HCT116 (cell line): ENCODE measurements at regions not wholly inside any gene's neighbourhood (a gene's known extent, or its start where the extent isn't known, plus 50 kb on each side); places are given as distances from the start of the nearest gene placed in this dataset.

Experiments used
- ATAC-seq: fragments of 200-7000 bp; cut with Tn5 transposase; 2 replicates; pipeline ENCODE4 v1.9.1; 2020; ENCODE audit warnings: mild to moderate bottlenecking, moderate library complexity
- BruUV-seq: library from RNA; stranded (reverse); fragments of 400-500 nt; replicated peaks from 2 replicates; lab custom pipeline; 2021; lab: Mats Ljungman, UMichigan
- CTCF ChIA-PET: fragments of 300-600 bp; sonication (Branson Sonifier 250); formaldehyde crosslinking; loops from one replicate; lab custom pipeline; 2021; ENCODE audit warnings: antibody characterized with exemption; lab: Charles Lee
- POLR2A ChIA-PET: fragments of 300-600, 350-600 bp; sonication (Branson Sonifier 250); formaldehyde crosslinking; loops from one replicate; lab custom pipeline; 2021; ENCODE audit warnings: antibody characterized with exemption; lab: Charles Lee
- RAD21 ChIA-PET, 2 experiments: fragments of 300-600 bp; sonication (Branson Sonifier 250); formaldehyde crosslinking; loops; one replicate each; lab custom pipeline; 2023; ENCODE audit warnings: low total read pairs in 2 of 2; ENCODE audit not compliant: uncharacterized antibody in 2 of 2, unreplicated experiment in 2 of 2, low non-redundant PET in 1 of 2; lab: Charles Lee
- DNase-seq: peaks from one replicate; pipeline ENCODE4 v3.0.0-alpha.2; 2010; ENCODE audit warnings: low read depth, low spot score
- H2AFZ ChIP-seq: fragments of 200-600 bp; shearing (Covaris generic), sonication (generic); 2 replicates; pipeline ENCODE4 v1.6.1; 2017; ENCODE audit warnings: low read depth, mixed run types, mixed read lengths, antibody characterized with exemption, low read length; ENCODE audit not compliant: poor library complexity, severe bottlenecking
- H3K27ac ChIP-seq: 2 replicates; pipeline ENCODE4 v1.5.1; 2012; ENCODE audit warnings: low read depth, low read length
- H3K27me3 ChIP-seq: fragments of 200-600 bp; sonication (generic); 2 replicates; pipeline ENCODE4 v1.6.1; 2016; ENCODE audit warnings: mixed run types, low read length, mixed read lengths; ENCODE audit not compliant: insufficient read depth
- H3K36me3 ChIP-seq, 2 experiments: fragments of 200-500 bp in 1 of 2; fragments of 200-600 bp in 1 of 2; sonication (Bioruptor generic) in 1 of 2; sonication (generic) in 1 of 2; 2 replicates each; pipeline versions ENCODE4 v1.5.1 to v1.6.1; 2014 to 2016; ENCODE audit warnings: low read length in 2 of 2, inconsistent platforms in 1 of 2, mixed read lengths in 1 of 2, mixed run types in 1 of 2; ENCODE audit not compliant: insufficient read depth in 2 of 2, control insufficient read depth in 1 of 2
- H3K4me1 ChIP-seq, 2 experiments: fragments of 200-600 bp in 1 of 2; sonication (generic) in 1 of 2; 2 replicates each; pipeline versions ENCODE4 v1.5.1 to v1.6.1; 2012 to 2017; ENCODE audit warnings: low read length in 2 of 2, inconsistent platforms in 1 of 2, mild to moderate bottlenecking in 1 of 2, mixed read lengths in 1 of 2, mixed run types in 1 of 2, moderate library complexity in 1 of 2; ENCODE audit not compliant: insufficient read depth in 2 of 2, control insufficient read depth in 1 of 2
- H3K4me2 ChIP-seq: fragments of 200-600 bp; sonication (generic); 2 replicates; pipeline ENCODE4 v1.6.1; 2017; ENCODE audit warnings: mixed run types, low read length, mixed read lengths
- H3K4me3 ChIP-seq, 2 experiments: fragments of 200-600 bp in 1 of 2; sonication (generic) in 1 of 2; replicated peaks in 1 of 2; 2 replicates each; pipeline ENCODE4 v1.5.1; 2011 to 2016; ENCODE audit warnings: low read length in 2 of 2, control low read depth in 1 of 2, low read depth in 1 of 2, mild to moderate bottlenecking in 1 of 2, mixed read lengths in 1 of 2, mixed run types in 1 of 2
- H3K79me2 ChIP-seq: fragments of 200-600 bp; sonication (generic); 2 replicates; pipeline ENCODE4 v1.6.1; 2017; ENCODE audit warnings: mild to moderate bottlenecking, mixed run types, low read length, moderate library complexity, mixed read lengths; ENCODE audit not compliant: insufficient read depth
- H3K9ac ChIP-seq: fragments of 200-600 bp; sonication (generic); 2 replicates; pipeline ENCODE4 v1.6.1; 2016; ENCODE audit warnings: low read length, mixed read lengths
- H3K9me2 ChIP-seq: fragments of 200-600 bp; sonication (generic), shearing (Covaris generic); 2 replicates; pipeline ENCODE4 v1.6.1; 2017; ENCODE audit warnings: mixed run types, mild to moderate bottlenecking, moderate library complexity; ENCODE audit not compliant: insufficient read depth
- H3K9me3 ChIP-seq, 2 experiments: fragments of 200-500 bp in 1 of 2; fragments of 200-600 bp in 1 of 2; sonication (Bioruptor generic) in 1 of 2; sonication (generic) in 1 of 2; 2 replicates each; pipeline ENCODE4 v1.6.1; 2014 to 2017; ENCODE audit warnings: low read length in 2 of 2, mixed read lengths in 2 of 2, inconsistent platforms in 1 of 2, low read depth in 1 of 2, mild to moderate bottlenecking in 1 of 2, mixed run types in 1 of 2, moderate library complexity in 1 of 2; ENCODE audit not compliant: control insufficient read depth in 1 of 2, insufficient read depth in 1 of 2
- H4K20me1 ChIP-seq: fragments of 200-600 bp; sonication (generic), shearing (Covaris generic); 2 replicates; pipeline ENCODE4 v1.6.1; 2017; ENCODE audit warnings: mixed run types, mild to moderate bottlenecking, moderate library complexity; ENCODE audit not compliant: insufficient read depth
- ATF3 ChIP-seq: IDR thresholded peaks from 2 replicates; pipeline ENCODE4 v1.6.1; 2012
- CBX3 ChIP-seq: IDR thresholded peaks from 2 replicates; pipeline ENCODE4 v1.6.1; 2012; ENCODE audit warnings: low read depth
- CEBPB ChIP-seq: IDR thresholded peaks from 2 replicates; pipeline ENCODE4 v1.6.1; 2012; ENCODE audit warnings: low read depth
- EZH2 ChIP-seq: fragments of 200-600 bp; sonication (generic); IDR thresholded peaks from 2 replicates; pipeline ENCODE4 v1.6.1; 2017; ENCODE audit warnings: antibody characterized with exemption, mixed run types
- FOSL1 ChIP-seq: IDR thresholded peaks from 2 replicates; pipeline ENCODE4 v1.6.1; 2012; ENCODE audit warnings: low read depth
- REST ChIP-seq: IDR thresholded peaks from 2 replicates; pipeline ENCODE4 v1.6.1; 2012; ENCODE audit warnings: low read depth
- SP1 ChIP-seq: IDR thresholded peaks from 2 replicates; pipeline ENCODE4 v1.6.1; 2012; ENCODE audit warnings: low read depth
- SRF ChIP-seq: IDR thresholded peaks from 2 replicates; pipeline ENCODE4 v1.6.1; 2012; ENCODE audit warnings: low read depth
- YY1 ChIP-seq: IDR thresholded peaks from 2 replicates; pipeline ENCODE4 v1.6.1; 2011; ENCODE audit warnings: low read length, low read depth, moderate library complexity, mild to moderate bottlenecking; ENCODE audit not compliant: insufficient replicate concordance; ENCODE audit errors: extremely low read depth
- ZFX ChIP-seq: fragments of 450-650 bp; IDR thresholded peaks from 2 replicates; pipeline ENCODE4 v1.6.1; 2017
- ZNF274 ChIP-seq: fragments of 200-500 bp; sonication (Bioruptor generic); IDR thresholded peaks from 2 replicates; pipeline ENCODE4 v1.6.1; 2014; ENCODE audit warnings: mild to moderate bottlenecking, low read depth, low read length, inconsistent platforms
- intact Hi-C: fragments of 100-400 bp; cut with micrococcal nuclease; formaldehyde crosslinking; loops from 2 replicates; pipeline ENCODE4 v1.10.0; 2022

GRCh38 chr2:216571178-216571908, 61.9 kb upstream of the IGFBP2 start:
- Histone ChIP-seq H3K9me2 (no peaks in the 10 kb centered on the region), H3K27me3 (no peaks in the 10 kb centered on the region), H4K20me1 (no peaks in the 10 kb centered on the region), H3K4me2 (no peak overlapping the region), H3K9ac (no peak overlapping the region), H3K4me1 (peaks cover 8 to 20% of the 10 kb centered on the region in 2 experiments; a peak in 3 of 4 replicates), H3K79me2 (no peaks in the 10 kb centered on the region), H3K9me3 (no peaks in the 10 kb centered on the region), H2AFZ (no peak overlapping the region), H3K27ac (no peak overlapping the region), H3K4me3 (no peak overlapping the region), H3K36me3 (no peaks in the 10 kb centered on the region)
- TF ChIP-seq FOSL1 (no peak), SP1 (no peak), SRF (no peak), ZNF274 (no peak), EZH2 (no peak)
- BruUV-seq = no TSS peak
- intact Hi-C loops = no loop called here
- RAD21 ChIA-PET = no interaction called here
- CTCF ChIA-PET = no interaction called here
- no peak for ATAC-seq
- POLR2A ChIA-PET = no interaction called here
- DNase-seq = no peak

- no peak for ATAC-seq
- Histone ChIP-seq H3K4me2 (no peak overlapping the region), H3K27me3 (no peaks in the 10 kb centered on the region), H3K36me3 (no peaks in the 10 kb centered on the region), H3K9me3 (no peaks in the 10 kb centered on the region)
- no peak for DNase-seq
- no TSS peak for BruUV-seq
- TF ChIP-seq YY1 (no peak), ZFX (no peak), CEBPB (no peak), CBX3 (no peak), REST (no peak), FOSL1 (no peak), ATF3 (no peak), ZNF274 (no peak)
- TF ChIP-seq, all 23 proteins: peak for 0
- Histone ChIP-seq H3K9ac (no peak overlapping the region), H3K9me2 (no peaks in the 10 kb centered on the region), H2AFZ (no peak overlapping the region), H4K20me1 (no peaks in the 10 kb centered on the region), H3K4me1 (peaks cover 8 to 20% of the 10 kb centered on the region in 2 experiments; a peak in 3 of 4 replicates), H3K79me2 (no peaks in the 10 kb centered on the region), H3K4me3 (no peak overlapping the region), H3K27ac (no peak overlapping the region)
- POLR2A ChIA-PET = no interaction called here
- RAD21 ChIA-PET = no interaction called here
- CTCF ChIA-PET = no interaction called here
- intact Hi-C loops = no loop called here
These were observed 61.2 kb upstream of the IGFBP2 start for GRCh38 chr2:216571909-216572513.
